K562 (cell line): ENCODE measurements at regions not wholly inside any gene's neighbourhood (a gene's known extent, or its start where the extent isn't known, plus 50 kb on each side); places are given as distances from the start of the nearest gene placed in this dataset.

Source experiments
- ATAC-seq: fragments of 200-7000 bp; cut with Tn5 transposase; 3 replicates; pipeline ENCODE4 v1.9.1; 2020; ENCODE audit warnings: moderate library complexity
- BruUV-seq: library from RNA; stranded (reverse); fragments of 400-500 nt; replicated peaks from 2 replicates; lab custom pipeline; 2021; lab: Mats Ljungman, UMichigan
- CTCF ChIA-PET: fragments of 300-600 bp; formaldehyde crosslinking; extraction: SDS; loops from one replicate; lab custom pipeline; 2021; ENCODE audit warnings: low intra/inter-chr PET ratio; lab: Yijun Ruan, JAX
- POLR2A ChIA-PET: fragments of 300-600, 350-650 bp; sonication (Branson Sonifier 250); formaldehyde crosslinking; extraction: SDS; loops from one replicate; lab custom pipeline; 2021; ENCODE audit warnings: antibody characterized with exemption, inconsistent platforms; lab: Yijun Ruan, JAX
- DNase-seq, 4 experiments: peaks; one replicate each; pipeline versions ENCODE4 v3.0.0 to v3.0.0-alpha.2; 2011 to 2018; ENCODE audit warnings: low spot score in 3 of 4, mixed read lengths in 3 of 4; ENCODE audit errors: extremely low read depth in 1 of 4
- FAIRE-seq: peaks from 2 replicates; lab custom pipeline; 2011; peaks lifted over from hg19 to GRCh38; lab: Jason Lieb, UNC
- H2AFZ ChIP-seq: 2 replicates; pipeline ENCODE4 v1.6.0; 2011; ENCODE audit warnings: low read depth, low read length, control low read depth, inconsistent platforms
- H3K27ac ChIP-seq: fragments of 200-600 bp; 3 replicates; pipeline ENCODE4 v1.8.0; 2011; ENCODE audit warnings: low read depth, mild to moderate bottlenecking, control low read depth, inconsistent platforms, low read length, moderate library complexity, mixed read lengths; ENCODE audit errors: extremely low read depth
- H3K27me3 ChIP-seq, 2 experiments: fragments of 300-600 bp in 1 of 2; 2 replicates in 1 of 2; 3 replicates in 1 of 2; pipeline versions ENCODE4 v1.6.0 to v1.8.0; 2011; ENCODE audit warnings: inconsistent platforms in 2 of 2, low read length in 2 of 2, mild to moderate bottlenecking in 1 of 2, mixed read lengths in 1 of 2, moderate library complexity in 1 of 2; ENCODE audit not compliant: control insufficient read depth in 2 of 2, insufficient read depth in 2 of 2
- H3K36me3 ChIP-seq: fragments of 300-600 bp; 3 replicates; pipeline ENCODE4 v1.8.0; 2011; ENCODE audit warnings: mild to moderate bottlenecking, low read length, inconsistent platforms; ENCODE audit not compliant: control insufficient read depth, insufficient read depth
- H3K4me1 ChIP-seq, 2 experiments: fragments of 200-600 bp in 1 of 2; replicated peaks in 1 of 2; 2 replicates in 1 of 2; 3 replicates in 1 of 2; pipeline versions ENCODE4 v1.5.1 to v1.8.0; 2011; ENCODE audit warnings: inconsistent platforms in 2 of 2, low read length in 2 of 2, mild to moderate bottlenecking in 1 of 2, mixed read lengths in 1 of 2, moderate library complexity in 1 of 2; ENCODE audit not compliant: control insufficient read depth in 2 of 2, insufficient read depth in 2 of 2
- H3K4me2 ChIP-seq: 2 replicates; pipeline ENCODE4 v1.6.1; 2011; ENCODE audit warnings: low read length, control low read depth, inconsistent platforms, mixed read lengths; ENCODE audit not compliant: insufficient read depth
- H3K4me3 ChIP-seq: fragments of 200-600 bp; sonication (generic), shearing (Covaris generic); 2 replicates; pipeline ENCODE4 v1.5.1; 2016; ENCODE audit warnings: control low read depth, inconsistent platforms
- H3K79me2 ChIP-seq: fragments of 200-600 bp; 3 replicates; pipeline ENCODE4 v1.8.0; 2011; ENCODE audit warnings: low read length, inconsistent platforms; ENCODE audit not compliant: control insufficient read depth, insufficient read depth
- H3K9ac ChIP-seq, 2 experiments: 2 replicates each; pipeline versions ENCODE4 v1.6.0 to v1.6.1; 2011; ENCODE audit warnings: low read depth in 2 of 2, low read length in 2 of 2, control low read depth in 1 of 2, inconsistent platforms in 1 of 2, mild to moderate bottlenecking in 1 of 2, mixed read lengths in 1 of 2; ENCODE audit not compliant: insufficient read depth in 1 of 2
- H3K9me1 ChIP-seq: one replicate; pipeline ENCODE4 v1.6.0; 2011; ENCODE audit warnings: inconsistent platforms, mild to moderate bottlenecking, low read length, moderate library complexity; ENCODE audit not compliant: control insufficient read depth, insufficient read depth
- H3K9me3 ChIP-seq: replicated peaks from 2 replicates; pipeline ENCODE4 v1.5.1; 2011; ENCODE audit warnings: low read depth, low read length, inconsistent platforms; ENCODE audit not compliant: control insufficient read depth, insufficient read depth
- H4K20me1 ChIP-seq: replicated peaks from 2 replicates; pipeline ENCODE4 v1.6.1; 2011; ENCODE audit warnings: low read length, inconsistent platforms, mixed read lengths; ENCODE audit not compliant: control insufficient read depth, insufficient read depth
- CBX2 ChIP-seq: fragments of 200-600 bp; sonication (generic); IDR thresholded peaks from one replicate; pipeline ENCODE4 v1.6.1; 2012; ENCODE audit warnings: mild to moderate bottlenecking, low read length, inconsistent platforms; ENCODE audit not compliant: insufficient read depth, poor library complexity, severe bottlenecking
- ELF1 ChIP-seq: fragments of 200-800 bp; sonication (Bioruptor generic); IDR thresholded peaks from 2 replicates; pipeline ENCODE4 v1.6.1; 2016; ENCODE audit warnings: missing genetic modification characterization, missing compliant biosample characterization
- FOXK2 ChIP-seq, 2 experiments: fragments of 450-650 bp; IDR thresholded peaks in 1 of 2; conservative IDR thresholded peaks in 1 of 2; 2 replicates each; pipeline ENCODE4 v1.6.1; 2016; ENCODE audit warnings: low read depth in 2 of 2, mild to moderate bottlenecking in 1 of 2
- GATAD2A ChIP-seq: fragments of 450-650 bp; IDR thresholded peaks from 2 replicates; pipeline ENCODE4 v1.6.1; 2017
- MAFG ChIP-seq: fragments of 450-650 bp; conservative IDR thresholded peaks from 2 replicates; pipeline ENCODE4 v1.6.1; 2016; ENCODE audit warnings: missing genetic modification characterization, missing compliant biosample characterization
- MAFK ChIP-seq: IDR thresholded peaks from 2 replicates; pipeline ENCODE4 v1.6.1; 2011; ENCODE audit warnings: low read length, improper control_type of control experiment
- RBM34 ChIP-seq: fragments of 200-400 bp; formaldehyde crosslinking; IDR thresholded peaks from 2 replicates; pipeline ENCODE4 v1.6.1; 2018; ENCODE audit warnings: low read length, borderline replicate concordance; ENCODE audit not compliant: insufficient read depth
- SMAD2 ChIP-seq: fragments of 150-350 bp; IDR thresholded peaks from 2 replicates; pipeline ENCODE4 v1.6.1; 2014; ENCODE audit warnings: low read depth, mild to moderate bottlenecking, low read length
- SRSF1 ChIP-seq: fragments of 200-400 bp; formaldehyde crosslinking; IDR thresholded peaks from 2 replicates; pipeline ENCODE4 v1.6.1; 2017; ENCODE audit warnings: mild to moderate bottlenecking, low read depth, low read length, moderate library complexity
- ZBTB43 ChIP-seq: sonication (generic); formaldehyde crosslinking; IDR thresholded peaks from 2 replicates; pipeline ENCODE4 v1.8.0; 2023; ENCODE audit warnings: mild to moderate bottlenecking, missing genetic modification reagents
- ZC3H4 ChIP-seq: sonication (generic); formaldehyde crosslinking; IDR thresholded peaks from 2 replicates; pipeline ENCODE4 v1.9.0; 2021; ENCODE audit warnings: missing genetic modification reagents, borderline replicate concordance
- ZKSCAN3 ChIP-seq: fragments of 250-450 bp; sonication (Bioruptor Pico); IDR thresholded peaks from 2 replicates; pipeline ENCODE4 v1.4.0; 2020
- ZNF395 ChIP-seq: fragments of 200-800 bp; sonication (Bioruptor generic); IDR thresholded peaks from 2 replicates; pipeline ENCODE4 v1.6.1; 2017; ENCODE audit warnings: missing genetic modification characterization, missing compliant biosample characterization
- ZNF696 ChIP-seq: fragments of 250-450 bp; sonication (Bioruptor Pico); conservative IDR thresholded peaks from 2 replicates; pipeline ENCODE4 v1.4.0; 2020; ENCODE audit warnings: mild to moderate bottlenecking, moderate library complexity
- WGBS: fragments of 100-300 bp; shearing (Covaris generic); methylation state at CpG from one replicate; pipeline ENCODE4 v1.1.6; 2016; ENCODE audit warnings: low coverage, mixed read lengths; ENCODE audit not compliant: insufficient coverage; ENCODE audit errors: missing lambda C conversion rate; 5-methylcytosine and 5-hydroxymethylcytosine counted together
- in situ Hi-C: fragments of 300-500 bp; cut with MboI; formaldehyde crosslinking; loops from 4 replicates; pipeline ENCODE4 v1.15.0; 2018; ENCODE audit warnings: inconsistent platforms, mixed read lengths
- intact Hi-C: fragments of 100-400 bp; cut with micrococcal nuclease; formaldehyde crosslinking; loops from 2 replicates; pipeline ENCODE4 v1.14.2; 2022

DNA sequence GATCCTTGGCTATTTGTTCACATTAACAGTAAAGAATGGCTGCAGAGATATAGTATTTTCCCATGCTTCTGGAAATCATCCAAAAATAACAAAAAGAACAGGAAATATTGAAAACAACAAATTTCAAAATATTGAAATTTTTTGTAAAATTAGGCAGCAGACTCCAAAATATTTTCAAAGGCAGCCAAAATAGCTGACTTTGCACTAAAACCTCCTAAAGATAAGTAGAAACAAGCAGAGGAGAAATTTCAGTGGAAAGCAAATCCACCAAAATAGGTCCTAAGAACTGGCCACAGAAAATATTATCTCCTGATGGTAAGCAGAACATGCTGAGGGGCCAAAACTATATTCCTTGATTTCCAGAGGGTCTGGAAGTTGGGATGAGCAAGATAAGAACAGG is 456.3 kb upstream of the DMAC1 start:
- Histone ChIP-seq H3K9ac (no peak overlapping the region), H3K9me3 (no peaks in the 10 kb centered on the region), H3K36me3 (no peaks in the 10 kb centered on the region), H3K27ac (no peak overlapping the region), H3K9me1 (no peaks in the 10 kb centered on the region), H2AFZ (no peak overlapping the region), H3K4me1 (no peaks in the 10 kb centered on the region), H3K4me2 (no peak overlapping the region), H3K79me2 (no peaks in the 10 kb centered on the region), H4K20me1 (no peaks in the 10 kb centered on the region), H3K4me3 (no peak overlapping the region), H3K27me3 (no peaks in the 10 kb centered on the region)
- in situ Hi-C loops, result no loop called here
- POLR2A ChIA-PET, result no interaction called here
- CTCF ChIA-PET, result no interaction called here
- BruUV-seq, result no TSS peak
- ATAC-seq (no peak), FAIRE-seq (no peak), DNase-seq (no peak)
- intact Hi-C loops, result no loop called here
- TF ChIP-seq ZNF696 (no peak), MAFG (tag) (peak; percentile 22; the same call in 1 of the 2 replicates), MAFK (peak; percentile 52; the same call in 1 of the 2 replicates), ZKSCAN3 (CRISPR knock-in tag) (no peak)

DNA sequence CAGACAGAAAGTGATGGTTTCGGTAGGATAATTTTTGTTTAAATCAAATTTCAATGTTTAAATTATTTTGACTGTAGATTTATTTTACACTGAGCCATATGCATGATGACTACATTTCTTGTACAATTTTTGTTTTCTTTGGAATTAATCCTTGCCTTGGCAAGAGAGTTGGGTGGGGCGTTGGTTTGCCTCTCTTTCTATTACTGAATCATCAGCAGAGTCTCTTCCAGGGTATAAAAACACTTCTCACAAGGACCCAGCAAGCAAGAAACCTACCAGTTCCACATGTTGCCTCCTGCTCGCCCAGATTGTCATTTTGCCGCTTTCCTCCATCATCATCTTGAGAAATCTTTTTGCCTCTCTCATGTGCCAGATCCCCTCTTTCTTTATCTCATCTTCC is 455.0 kb upstream of the DMAC1 start:
- H3K9ac ChIP-seq, result no peak overlapping the region
- ChIA-PET POLR2A (no interaction called here), CTCF (no interaction called here)
- 2% methylated on average over 4 of the region's 4 CpGs for WGBS
- H3K9me1 ChIP-seq, result no peaks in the 10 kb centered on the region
- H4K20me1 ChIP-seq, result no peaks in the 10 kb centered on the region
- BruUV-seq, result no TSS peak
- TF ChIP-seq GATAD2A (no peak), RBM34 (no peak), CBX2 (no peak), ZC3H4 (no peak), ZNF395 (CRISPR knock-in tag) (no peak), ZBTB43 (no peak), SRSF1 (no peak), FOXK2 (conservative IDR thresholded peaks at IDR 0.05 in 1 of 2, IDR thresholded peaks at IDR 0.05 in 1 of 2; ENCODE audit: low read depth in 2 of 2) (no peak), ELF1 (tag) (no peak), SMAD2 (no peak)
- no peaks in the 10 kb centered on the region for H3K36me3 ChIP-seq
- no peaks in the 10 kb centered on the region for H3K27me3 ChIP-seq
- no peaks in the 10 kb centered on the region for H3K4me1 ChIP-seq
- H3K4me2 ChIP-seq, result no peak overlapping the region
- no peak for DNase-seq
- H3K4me3 ChIP-seq, result no peak overlapping the region
- no peaks in the 10 kb centered on the region for H3K79me2 ChIP-seq
- no peak for ATAC-seq
- in situ Hi-C loops, result no loop called here
- no peak for FAIRE-seq
- H3K9me3 ChIP-seq, result no peaks in the 10 kb centered on the region
- H2AFZ ChIP-seq, result no peak overlapping the region
- H3K27ac ChIP-seq, result no peak overlapping the region
- intact Hi-C loops, result no loop called here
